GM11168 (cell line): ENCODE measurements at regions not wholly inside any gene's neighbourhood (a gene's known extent, or its start where the extent isn't known, plus 50 kb on each side); places are given as distances from the start of the nearest gene placed in this dataset.

Experiments
- in situ Hi-C: fragments of 300-500 bp; cut with MboI; formaldehyde crosslinking; loops from one replicate; pipeline ENCODE4 v1.12.0; 2022; ENCODE audit warnings: low sequenced_read_pairs; ENCODE audit not compliant: unreplicated experiment

- in situ Hi-C loops, result no loop called here
Measured at GRCh38 chr2:12212841-12213597, 466.6 kb downstream of the LPIN1 start.

- in situ Hi-C loops, result no loop called here
Measured at GRCh38 chr2:12217175-12217574, 470.7 kb downstream of the LPIN1 start.

DNA sequence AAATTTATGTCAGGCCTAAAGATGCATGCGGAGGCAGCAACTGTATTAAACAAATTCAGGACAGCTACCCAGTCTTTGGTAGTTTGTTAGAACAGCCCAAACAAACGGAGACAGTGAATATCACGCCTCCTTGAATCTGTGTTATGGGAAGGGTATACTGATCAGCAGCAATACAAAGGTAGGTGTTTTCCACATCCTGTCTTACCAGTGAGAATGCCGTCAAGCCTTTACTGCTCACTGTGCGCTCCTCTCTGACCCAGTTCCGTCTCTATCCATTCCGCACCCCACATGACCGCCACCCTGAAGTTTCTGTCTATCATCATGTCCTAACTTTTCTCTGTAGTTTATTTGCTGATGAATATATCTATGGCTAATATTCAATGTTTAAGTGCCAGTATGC is 473.3 kb downstream of the LPIN1 start:
- in situ Hi-C loops, result no loop called here

DNA sequence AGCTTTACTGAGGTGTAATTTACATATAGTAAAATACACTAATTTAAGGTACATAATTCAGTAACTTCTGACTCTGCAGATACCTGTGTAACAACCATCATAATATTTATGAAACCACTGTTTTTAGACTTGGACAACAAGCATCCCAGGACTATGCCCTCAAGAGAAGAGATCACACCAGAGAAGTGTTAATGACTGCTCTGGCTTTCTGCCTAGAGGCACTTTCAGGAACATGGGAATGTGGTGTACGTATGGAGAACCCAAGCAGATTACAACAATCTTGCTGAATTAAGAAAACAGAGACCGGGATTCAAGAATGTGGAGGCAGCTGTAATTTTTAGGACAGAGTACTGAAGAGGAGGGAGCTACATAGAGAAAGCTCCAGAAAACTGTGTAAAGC is 475.2 kb downstream of the LPIN1 start:
- in situ Hi-C loops, result no loop called here

DNA sequence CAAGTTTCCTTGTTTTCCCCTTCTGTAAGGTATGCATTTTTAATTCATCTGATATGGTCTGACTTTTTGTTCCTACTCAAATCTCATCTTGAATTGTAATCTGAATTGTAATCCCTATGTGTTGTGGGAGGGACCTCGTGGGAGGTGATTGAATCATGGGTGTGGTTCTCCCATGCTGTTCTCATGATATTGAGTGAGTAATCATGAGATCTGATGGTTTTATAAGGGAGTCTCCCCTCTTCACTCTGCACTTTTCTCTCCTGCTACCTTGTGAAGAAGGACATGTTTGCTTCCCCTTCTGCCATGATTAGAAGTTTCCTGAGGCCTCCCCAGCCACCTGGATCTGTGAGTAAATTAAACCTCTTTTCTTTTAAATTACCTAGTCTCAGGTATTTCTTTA is 476.1 kb downstream of the LPIN1 start:
- in situ Hi-C loops, result no loop called here

- in situ Hi-C loops, result no loop called here
Measured at GRCh38 chr2:12223732-12224131, 477.3 kb downstream of the LPIN1 start.

- in situ Hi-C loops, result no loop called here
Measured at GRCh38 chr2:12226653-12227052, 480.2 kb downstream of the LPIN1 start.

DNA sequence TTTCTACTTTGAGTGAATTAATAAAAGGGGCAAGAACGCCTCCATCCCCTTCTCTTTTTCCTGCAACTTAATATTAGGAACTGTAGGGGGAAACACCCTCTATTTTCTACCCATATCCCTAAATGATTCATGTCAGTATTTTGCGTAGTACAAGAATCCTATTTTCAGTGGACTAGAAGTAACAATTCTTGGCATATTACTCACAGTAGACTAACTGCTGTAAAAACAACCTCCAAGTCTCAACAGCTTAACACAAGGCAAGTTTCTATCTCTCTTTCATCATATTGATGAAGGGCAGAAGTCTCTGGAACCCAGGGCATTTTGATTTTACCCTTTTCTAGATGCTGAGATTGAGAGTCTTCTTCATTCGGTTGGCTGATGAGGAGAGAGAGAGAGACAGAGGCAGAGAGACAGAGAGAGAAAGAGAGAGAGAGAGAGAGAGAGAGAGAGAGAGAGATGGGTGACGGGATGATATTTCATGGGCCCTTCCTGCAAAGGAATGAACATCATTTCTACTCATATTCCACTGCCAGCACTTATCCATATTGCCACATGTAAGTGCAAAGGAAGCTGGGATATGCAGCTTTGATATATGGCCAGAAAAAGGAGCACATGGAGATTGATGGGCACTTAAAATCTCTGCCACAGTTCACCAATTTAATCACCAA is 481.6 kb downstream of the LPIN1 start:
- in situ Hi-C loops, result no loop called here

- in situ Hi-C loops, result no loop called here
Measured at GRCh38 chr2:12231288-12231687, 484.9 kb downstream of the LPIN1 start.

- in situ Hi-C loops, result no loop called here
Measured at GRCh38 chr2:12232876-12233275, 483.9 kb upstream of the TRIB2 start.

GRCh38 chr2:12236136-12236844 is 480.4 kb upstream of the TRIB2 start:
- in situ Hi-C loops, result no loop called here

DNA sequence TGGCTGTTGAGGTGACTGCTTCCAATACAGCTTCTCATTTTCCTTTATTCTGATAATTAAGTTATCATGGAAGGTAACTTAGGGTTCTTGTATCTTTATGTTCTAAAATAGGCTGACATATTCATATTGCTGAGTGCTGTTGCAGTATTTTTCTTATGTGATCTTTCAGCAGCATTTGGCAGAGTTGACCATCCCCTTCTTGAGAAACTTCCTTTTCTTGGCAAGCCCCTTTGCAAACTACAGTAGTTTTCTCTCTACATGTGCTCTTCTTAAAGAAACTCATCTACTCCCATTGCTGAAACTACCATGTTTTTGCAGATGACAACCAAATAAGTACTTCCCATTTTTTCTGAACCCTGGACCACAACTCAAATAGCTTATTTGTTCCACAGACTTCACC is 476.5 kb upstream of the TRIB2 start:
- in situ Hi-C loops, result no loop called here

DNA sequence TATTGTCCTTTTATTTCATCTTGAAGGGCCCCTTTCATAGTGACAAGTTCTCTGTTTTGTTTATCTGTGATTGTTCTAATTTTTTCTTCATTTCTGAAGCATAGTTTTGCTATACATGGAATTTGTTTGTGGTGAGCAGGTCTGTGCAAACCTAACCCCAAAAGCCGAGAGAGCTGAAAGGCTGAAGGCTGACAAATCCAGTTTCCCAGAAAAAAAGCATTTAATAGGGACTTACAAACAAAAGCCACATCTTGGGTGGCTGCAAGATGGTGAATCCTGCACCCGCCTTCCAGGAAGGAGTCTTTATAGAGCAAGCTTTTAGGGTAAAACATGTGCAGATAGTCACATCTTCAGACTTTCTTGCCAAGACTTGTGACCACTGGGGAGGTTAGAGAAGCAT is 473.4 kb upstream of the TRIB2 start:
- in situ Hi-C loops, result no loop called here

DNA sequence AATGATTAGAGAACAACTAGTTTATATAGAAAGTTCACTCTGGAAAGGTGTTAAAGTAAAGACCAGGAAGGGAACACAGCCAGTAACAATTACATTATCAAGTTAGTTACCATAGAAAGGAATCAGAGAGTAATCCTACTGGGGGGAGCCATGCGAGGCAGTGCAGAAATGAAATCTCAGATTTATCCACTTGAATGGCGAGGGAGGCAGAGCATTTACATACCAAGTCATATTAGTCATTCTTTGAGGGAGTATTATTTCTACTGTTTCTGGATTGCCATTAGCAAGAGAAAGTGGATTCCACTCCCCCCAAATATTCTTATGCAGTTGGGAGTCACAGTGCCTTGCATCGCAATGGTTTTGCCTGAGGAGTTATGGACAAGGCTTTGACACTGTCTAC is 472.7 kb upstream of the TRIB2 start:
- in situ Hi-C loops, result no loop called here

- in situ Hi-C loops, result no loop called here
Measured at GRCh38 chr2:12251121-12251520, 465.6 kb upstream of the TRIB2 start.

DNA sequence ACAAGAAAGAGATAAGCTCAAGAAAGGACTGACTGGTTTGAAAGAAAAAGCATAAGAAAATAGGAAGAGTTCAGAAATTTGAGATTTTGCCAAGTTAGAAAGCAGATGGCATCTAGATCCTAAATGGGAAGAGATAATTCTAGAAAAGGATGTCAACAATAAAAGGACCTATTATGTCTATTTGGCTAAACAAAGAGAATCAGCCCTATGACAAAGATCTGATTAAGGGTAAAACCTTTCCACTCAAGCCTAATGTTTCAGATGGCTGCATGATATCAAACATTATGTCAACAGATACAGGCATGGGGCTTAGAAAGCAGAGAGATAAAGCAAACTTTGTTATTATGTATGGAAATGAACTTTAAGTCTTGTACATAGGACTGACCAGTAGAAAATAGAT is 465.0 kb upstream of the TRIB2 start:
- in situ Hi-C loops, result no loop called here

DNA sequence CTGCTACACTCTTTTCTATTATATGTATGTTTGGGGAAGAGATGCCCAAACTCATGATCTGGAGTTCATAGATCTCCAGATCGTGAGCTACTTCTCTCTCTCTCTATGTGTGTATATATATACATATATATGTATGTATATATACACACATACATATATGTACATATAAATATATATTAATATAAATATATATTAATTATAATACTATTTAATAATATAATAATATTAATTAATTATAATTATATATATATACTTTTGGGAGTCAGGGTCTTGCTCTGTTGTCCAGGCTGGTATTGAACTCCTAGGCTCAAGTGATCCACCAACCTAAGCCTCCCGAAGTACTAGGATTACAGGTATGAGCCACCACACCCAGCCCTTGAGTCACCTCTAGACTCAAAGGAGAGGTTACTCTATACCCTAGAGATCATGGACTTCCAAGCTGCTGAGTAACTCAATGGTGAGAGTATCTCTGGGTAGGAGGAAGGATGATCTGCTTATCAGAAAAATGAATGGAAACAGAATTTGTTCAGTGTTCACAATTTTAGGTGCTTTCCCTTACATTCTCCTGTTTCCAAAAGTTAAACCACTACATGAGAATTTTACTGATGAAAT is 463.5 kb upstream of the TRIB2 start:
- in situ Hi-C loops, result no loop called here

- in situ Hi-C loops, result no loop called here
Measured at GRCh38 chr2:12254280-12254860, 462.4 kb upstream of the TRIB2 start.

GRCh38 chr2:12256206-12256605 is 460.5 kb upstream of the TRIB2 start:
- in situ Hi-C loops, result no loop called here

DNA sequence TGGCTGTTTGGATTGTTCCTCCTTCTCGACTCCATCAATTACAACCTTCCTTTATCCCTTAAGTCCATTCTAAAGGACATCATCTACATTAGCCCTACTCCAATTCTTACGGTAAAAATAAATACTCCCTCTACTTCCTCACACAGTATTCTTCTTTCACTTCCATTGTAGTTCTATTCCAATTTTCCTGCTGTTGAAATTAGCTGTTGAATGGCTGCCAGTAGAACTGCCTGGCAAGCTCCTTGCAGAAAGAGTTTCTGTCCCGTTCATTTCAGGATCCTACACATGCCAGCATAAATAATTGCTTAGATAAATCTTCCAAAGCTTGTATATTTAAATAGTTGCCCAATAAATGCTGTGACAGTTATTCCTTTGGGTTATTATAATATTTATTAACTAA is 459.3 kb upstream of the TRIB2 start:
- in situ Hi-C loops, result no loop called here

GRCh38 chr2:12259493-12259892 is 457.2 kb upstream of the TRIB2 start:
- in situ Hi-C loops, result no loop called here
